HAP-1 (cell line): ENCODE measurements at regions not wholly inside any gene's neighbourhood (a gene's known extent, or its start where the extent isn't known, plus 50 kb on each side); places are given as distances from the start of the nearest gene placed in this dataset.
A peak's percentile ranks its signal among the peaks of the same experiment; 100 is the strongest.

Source experiments
- DNase-seq, 2 experiments: peaks; one replicate each; pipeline ENCODE4 v3.0.0-alpha.2; 2016 to 2020; ENCODE audit warnings: low spot score in 2 of 2
- H3K27me3 ChIP-seq: fragments of 250-450 bp; sonication (Bioruptor Pico); 2 replicates; pipeline ENCODE4 v1.5.1; 2020; ENCODE audit warnings: low read depth, mild to moderate bottlenecking, moderate library complexity
- H3K36me3 ChIP-seq: fragments of 250-450 bp; sonication (Bioruptor Pico); replicated peaks from 2 replicates; pipeline ENCODE4 v1.5.1; 2020; ENCODE audit warnings: mild to moderate bottlenecking
- H3K4me1 ChIP-seq: fragments of 250-450 bp; sonication (Bioruptor Pico); 2 replicates; pipeline ENCODE4 v1.5.1; 2020; ENCODE audit warnings: mild to moderate bottlenecking
- H3K4me3 ChIP-seq: fragments of 250-450 bp; sonication (Bioruptor Pico); 2 replicates; pipeline ENCODE4 v1.5.1; 2020; ENCODE audit warnings: mild to moderate bottlenecking, moderate library complexity
- H3K9me3 ChIP-seq: fragments of 250-450 bp; sonication (Bioruptor Pico); 2 replicates; pipeline ENCODE4 v1.5.1; 2020; ENCODE audit warnings: mild to moderate bottlenecking, moderate library complexity
- in situ Hi-C: fragments of 300-500 bp; cut with MboI; formaldehyde crosslinking; loops from 3 replicates; pipeline ENCODE4 v1.14.3; 2020; ENCODE audit warnings: low sequenced_read_pairs, inconsistent platforms, mixed read lengths

DNA sequence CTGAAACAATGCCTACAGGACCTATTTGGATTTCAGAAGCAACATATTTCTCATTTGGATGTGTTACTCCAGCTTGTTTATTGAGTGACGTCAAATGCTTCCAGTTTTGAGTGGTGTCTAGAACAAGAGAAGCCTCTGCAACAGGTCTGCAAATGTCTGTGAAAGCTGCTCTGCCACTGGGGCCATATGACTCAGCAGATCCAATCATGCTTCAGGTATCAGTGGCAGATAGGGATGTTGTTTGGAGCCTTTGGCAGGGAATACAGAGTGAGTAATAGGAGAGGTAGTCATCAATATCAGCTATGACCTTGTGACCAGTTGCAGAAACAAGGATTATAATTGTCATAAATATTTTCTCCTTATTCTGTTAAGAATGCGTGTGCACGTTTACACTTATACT is 141.1 kb upstream of the ZXDA start:
- no peak overlapping the region for H3K4me3 ChIP-seq
- H3K27me3 ChIP-seq: no peaks in the 10 kb centered on the region
- H3K4me1 ChIP-seq: no peaks in the 10 kb centered on the region
- no peaks in the 10 kb centered on the region for H3K36me3 ChIP-seq
- H3K9me3 ChIP-seq: no peaks in the 10 kb centered on the region; the same call in 1 of the 2 replicates
- in situ Hi-C loops: no loop called here
- DNase-seq: no peak

GRCh38 chrX:58044130-58044529 is 133.9 kb upstream of the ZXDA start:
- H3K27me3 ChIP-seq: no peaks in the 10 kb centered on the region
- no peak for DNase-seq
- in situ Hi-C loops: no loop called here
- H3K4me1 ChIP-seq: no peaks in the 10 kb centered on the region
- H3K4me3 ChIP-seq: no peak overlapping the region
- no peaks in the 10 kb centered on the region; the same call in 1 of the 2 replicates for H3K9me3 ChIP-seq
- no peaks in the 10 kb centered on the region for H3K36me3 ChIP-seq

DNA sequence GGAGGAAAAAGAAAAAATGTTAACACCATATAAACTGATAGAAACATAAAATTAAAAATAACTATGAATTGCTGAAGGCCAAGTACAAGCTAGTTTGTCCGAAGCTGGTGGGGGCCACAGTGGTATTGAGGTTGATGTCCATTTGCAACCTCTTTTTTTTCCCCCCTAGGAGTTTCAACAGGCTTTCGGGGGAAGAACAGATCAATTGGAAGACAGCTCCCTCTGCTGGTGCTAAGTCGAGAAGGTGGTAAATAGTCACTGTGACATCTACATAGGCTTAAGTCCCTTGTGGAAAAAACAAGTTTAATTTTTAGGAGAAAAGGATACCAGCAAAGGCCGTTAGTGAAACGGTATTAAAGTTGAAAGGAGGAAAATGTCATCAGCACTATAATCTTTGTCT is 115.7 kb upstream of the ZXDA start:
- DNase-seq: peak; percentile 48 to 52
- Histone ChIP-seq H3K4me1 (no peaks in the 10 kb centered on the region), H3K27me3 (no peaks in the 10 kb centered on the region; the same call in 1 of the 2 replicates), H3K9me3 (no peaks in the 10 kb centered on the region), H3K4me3 (no peak overlapping the region), H3K36me3 (no peaks in the 10 kb centered on the region)
- in situ Hi-C loops: no loop called here

- no peak for DNase-seq
- in situ Hi-C loops: no loop called here
- Histone ChIP-seq H3K36me3 (no peaks in the 10 kb centered on the region), H3K4me3 (no peak overlapping the region), H3K27me3 (no peaks in the 10 kb centered on the region), H3K9me3 (no peaks in the 10 kb centered on the region), H3K4me1 (no peaks in the 10 kb centered on the region)
Observed at GRCh38 chrX:57985951-57986350, 75.7 kb upstream of the ZXDA start.

DNA sequence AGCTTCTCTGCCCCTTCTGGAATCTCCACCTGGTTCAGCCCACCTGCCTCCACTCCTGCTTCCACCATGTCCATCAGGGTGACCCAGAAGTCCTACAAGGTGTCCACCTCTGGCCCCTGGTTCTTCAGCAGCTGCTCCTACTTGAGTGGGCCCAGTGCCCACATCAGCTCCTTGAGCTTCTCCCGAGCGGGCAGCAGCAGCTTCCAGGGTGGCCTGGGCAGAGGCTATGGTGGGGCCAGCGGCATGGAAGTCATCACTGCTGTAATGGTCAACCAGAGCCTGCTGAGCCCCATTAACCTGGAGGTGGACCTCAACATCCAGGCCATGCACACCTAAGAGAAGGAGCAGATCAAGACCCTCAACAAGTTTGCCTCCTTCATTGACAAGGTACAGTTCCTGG is 74.4 kb upstream of the ZXDA start:
- H3K4me3 ChIP-seq: no peak overlapping the region
- no peaks in the 10 kb centered on the region for H3K36me3 ChIP-seq
- no peaks in the 10 kb centered on the region for H3K27me3 ChIP-seq
- no peaks in the 10 kb centered on the region for H3K9me3 ChIP-seq
- in situ Hi-C loops: no loop called here
- H3K4me1 ChIP-seq: no peaks in the 10 kb centered on the region
- no peak for DNase-seq

- no peak for DNase-seq
- no peak overlapping the region for H3K4me3 ChIP-seq
- H3K9me3 ChIP-seq: no peaks in the 10 kb centered on the region
- no peaks in the 10 kb centered on the region for H3K36me3 ChIP-seq
- H3K4me1 ChIP-seq: no peaks in the 10 kb centered on the region
- H3K27me3 ChIP-seq: no peaks in the 10 kb centered on the region
- in situ Hi-C loops: no loop called here
Observed at GRCh38 chrX:57977992-57978391, 67.7 kb upstream of the ZXDA start.

- in situ Hi-C loops: no loop called here
- no peak for DNase-seq
- no peaks in the 10 kb centered on the region for H3K4me1 ChIP-seq
- no peaks in the 10 kb centered on the region; the same call in 1 of the 2 replicates for H3K9me3 ChIP-seq
- no peaks in the 10 kb centered on the region for H3K27me3 ChIP-seq
- no peak overlapping the region for H3K4me3 ChIP-seq
- no peaks in the 10 kb centered on the region for H3K36me3 ChIP-seq
Observed at GRCh38 chrX:57964975-57965374, 54.7 kb upstream of the ZXDA start.
